Stimulated activated CD8-positive, alpha-beta memory T cell treated with anti-CD3 and anti-CD28 coated beads, Interleukin-12 subunit alpha, Interleukin-12 subunit beta, amount 100 ng/mL, for 24 hours (primary cell): ENCODE measurements at regions not wholly inside any gene's neighbourhood (a gene's known extent, or its start where the extent isn't known, plus 50 kb on each side); places are given as distances from the start of the nearest gene placed in this dataset.
"Not testable (repeated sequence)": the region's sequence is repeated elsewhere in the genome, so short reads cannot be mapped to it uniquely, and the experiment has no call there.

Experiments
- DNase-seq: peaks from one replicate; pipeline ENCODE4 v3.0.0-alpha.2; 2020; ENCODE audit errors: extremely low read depth

GRCh38 chr2:16394072-16394985, 271.3 kb downstream of the CYRIA start:
- DNase-seq, result no peak

GRCh38 chr2:16393500-16394071, 272.0 kb downstream of the CYRIA start:
- DNase-seq, result no peak

- no peak for DNase-seq
Observed at GRCh38 chr2:16392647-16393499, 272.8 kb downstream of the CYRIA start.

GRCh38 chr2:16391986-16392385, 273.6 kb downstream of the CYRIA start:
- DNase-seq, result no peak

GRCh38 chr2:16390561-16390960, 275.1 kb downstream of the CYRIA start:
- DNase-seq, result no peak

GRCh38 chr2:16389611-16390010, 276.0 kb downstream of the CYRIA start:
- DNase-seq, result no peak

GRCh38 chr2:16388199-16388830, 277.3 kb downstream of the CYRIA start:
- DNase-seq, result not testable (repeated sequence)

- DNase-seq, result no peak
Observed at GRCh38 chr2:16387461-16387984, 278.1 kb downstream of the CYRIA start.

- no peak for DNase-seq
Observed at GRCh38 chr2:16386431-16386830, 279.2 kb downstream of the CYRIA start.

- no peak for DNase-seq
Observed at GRCh38 chr2:16386031-16386430, 279.6 kb downstream of the CYRIA start.

- DNase-seq, result no peak
Observed at GRCh38 chr2:16385341-16385740, 280.3 kb downstream of the CYRIA start.

GRCh38 chr2:16383411-16383810, 282.2 kb downstream of the CYRIA start:
- no peak for DNase-seq

- no peak for DNase-seq
Observed at GRCh38 chr2:16382451-16382850, 283.2 kb downstream of the CYRIA start.

- no peak for DNase-seq
Observed at GRCh38 chr2:16381511-16381910, 284.1 kb downstream of the CYRIA start.

- not testable (repeated sequence) for DNase-seq
Observed at GRCh38 chr2:16379901-16380300, 285.7 kb downstream of the CYRIA start.

- DNase-seq, result not testable (repeated sequence)
Observed at GRCh38 chr2:16379061-16379460, 286.6 kb downstream of the CYRIA start.

- no peak for DNase-seq
Observed at GRCh38 chr2:16378031-16378430, 287.6 kb downstream of the CYRIA start.

- DNase-seq, result no peak
Observed at GRCh38 chr2:16375981-16376380, 289.7 kb downstream of the CYRIA start.

GRCh38 chr2:16375351-16375750, 290.3 kb downstream of the CYRIA start:
- no peak for DNase-seq

- no peak for DNase-seq
Observed at GRCh38 chr2:16374671-16375070, 291.0 kb downstream of the CYRIA start.

- no peak for DNase-seq
Observed at GRCh38 chr2:16373341-16373740, 292.3 kb downstream of the CYRIA start.

GRCh38 chr2:16371751-16372150, 293.9 kb downstream of the CYRIA start:
- no peak for DNase-seq
